Thoracic aorta (tissue), 2 donors: ENCODE measurements at regions not wholly inside any gene's neighbourhood (a gene's known extent, or its start where the extent isn't known, plus 50 kb on each side); places are given as distances from the start of the nearest gene placed in this dataset.

ENCODE experiments used
- ATAC-seq: fragments of 150-250 bp; one replicate; pipeline ENCODE4 v1.8.0; 2017; ENCODE audit warnings: low read depth; ENCODE audit not compliant: insufficient number of reproducible peaks, low FRiP score
- DNase-seq: peaks from one replicate; pipeline ENCODE4 v3.0.0-alpha.2; 2020; ENCODE audit warnings: low spot score
- H3K27ac ChIP-seq, 2 donors: fragments of 200-600 bp; sonication (generic); 1 replicate in 1 of 2; 2 replicates in 1 of 2; pipeline ENCODE4 v1.5.1; 2016; ENCODE audit warnings: mild to moderate bottlenecking in 2 of 2, moderate library complexity in 2 of 2
- H3K27me3 ChIP-seq: fragments of 200-600 bp; sonication (generic); replicated peaks from 2 replicates; pipeline ENCODE4 v1.6.0; 2016; ENCODE audit warnings: mild to moderate bottlenecking; ENCODE audit not compliant: insufficient read depth
- H3K36me3 ChIP-seq: fragments of 200-600 bp; sonication (generic); one replicate; pipeline ENCODE4 v1.5.1; 2016
- H3K4me1 ChIP-seq, 2 donors: fragments of 200-600 bp; sonication (generic); 1 replicate in 1 of 2; 2 replicates in 1 of 2; pipeline versions ENCODE4 v1.5.1 to v1.6.0; 2016; ENCODE audit warnings: low read depth in 2 of 2, mild to moderate bottlenecking in 1 of 2; ENCODE audit not compliant: control insufficient read depth in 1 of 2
- H3K4me3 ChIP-seq: fragments of 200-600 bp; sonication (generic); 2 replicates; pipeline ENCODE4 v1.5.1; 2016; ENCODE audit warnings: mild to moderate bottlenecking
- H3K9me3 ChIP-seq: fragments of 200-600 bp; sonication (generic); 2 replicates; pipeline ENCODE4 v1.5.1; 2016
- TF ChIP-seq, protein P1 (sequence below): fragments of 200-600 bp; sonication (generic); IDR thresholded peaks from one replicate; pipeline ENCODE4 v1.5.1; 2019; ENCODE audit warnings: antibody characterized with exemption

DNA sequence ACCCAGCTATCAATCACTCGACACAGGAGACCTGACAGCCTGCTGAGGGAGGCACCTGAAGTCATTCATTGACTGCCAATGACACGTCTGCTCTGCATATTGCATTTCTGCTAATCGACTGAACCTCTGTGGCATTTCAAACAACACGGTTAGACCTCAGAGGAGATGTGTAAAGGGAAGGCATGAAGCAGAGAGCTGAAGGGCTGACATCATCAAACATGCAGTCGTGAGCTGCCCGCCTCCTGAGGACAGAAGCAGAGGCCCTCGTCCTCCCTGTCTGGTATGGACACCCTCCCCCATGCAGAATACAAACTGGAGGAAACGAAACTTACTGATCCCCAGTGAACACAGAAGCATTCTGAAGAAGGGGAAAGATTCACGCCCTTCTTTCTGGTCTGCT lies 462.6 kb upstream of the MGMT start:
- ATAC-seq (no peak), DNase-seq (no peak)
- TF ChIP-seq, protein P1, sequence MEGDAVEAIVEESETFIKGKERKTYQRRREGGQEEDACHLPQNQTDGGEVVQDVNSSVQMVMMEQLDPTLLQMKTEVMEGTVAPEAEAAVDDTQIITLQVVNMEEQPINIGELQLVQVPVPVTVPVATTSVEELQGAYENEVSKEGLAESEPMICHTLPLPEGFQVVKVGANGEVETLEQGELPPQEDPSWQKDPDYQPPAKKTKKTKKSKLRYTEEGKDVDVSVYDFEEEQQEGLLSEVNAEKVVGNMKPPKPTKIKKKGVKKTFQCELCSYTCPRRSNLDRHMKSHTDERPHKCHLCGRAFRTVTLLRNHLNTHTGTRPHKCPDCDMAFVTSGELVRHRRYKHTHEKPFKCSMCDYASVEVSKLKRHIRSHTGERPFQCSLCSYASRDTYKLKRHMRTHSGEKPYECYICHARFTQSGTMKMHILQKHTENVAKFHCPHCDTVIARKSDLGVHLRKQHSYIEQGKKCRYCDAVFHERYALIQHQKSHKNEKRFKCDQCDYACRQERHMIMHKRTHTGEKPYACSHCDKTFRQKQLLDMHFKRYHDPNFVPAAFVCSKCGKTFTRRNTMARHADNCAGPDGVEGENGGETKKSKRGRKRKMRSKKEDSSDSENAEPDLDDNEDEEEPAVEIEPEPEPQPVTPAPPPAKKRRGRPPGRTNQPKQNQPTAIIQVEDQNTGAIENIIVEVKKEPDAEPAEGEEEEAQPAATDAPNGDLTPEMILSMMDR, result no peak
- H3K27ac ChIP-seq, result no peak overlapping the region
- no peaks in the 10 kb centered on the region for H3K9me3 ChIP-seq
- no peak overlapping the region for H3K4me3 ChIP-seq
- no peaks in the 10 kb centered on the region for H3K36me3 ChIP-seq
- H3K27me3 ChIP-seq, result no peaks in the 10 kb centered on the region
- no peaks in the 10 kb centered on the region for H3K4me1 ChIP-seq

DNA sequence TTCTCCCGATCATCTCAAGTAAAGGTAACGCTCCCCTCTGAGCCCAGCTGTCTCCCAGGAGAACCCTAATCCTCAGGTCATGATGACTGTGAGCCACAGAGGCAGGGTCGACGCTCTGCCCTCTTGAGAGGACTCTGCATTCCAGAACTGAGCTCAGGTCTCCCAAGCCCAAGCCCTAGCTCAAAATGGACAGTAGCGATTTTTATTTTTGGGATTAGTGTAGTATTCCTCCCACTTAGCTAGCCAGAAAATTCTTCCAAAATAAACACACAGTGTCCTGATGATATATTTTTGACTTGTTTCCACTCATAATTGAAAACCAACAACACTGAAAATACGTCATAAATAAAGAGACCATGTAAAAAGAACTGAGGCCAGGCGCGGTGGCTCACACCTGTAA lies 462.0 kb upstream of the MGMT start:
- TF ChIP-seq, protein P1, result no peak
- ATAC-seq (no peak), DNase-seq (no peak)

DNA sequence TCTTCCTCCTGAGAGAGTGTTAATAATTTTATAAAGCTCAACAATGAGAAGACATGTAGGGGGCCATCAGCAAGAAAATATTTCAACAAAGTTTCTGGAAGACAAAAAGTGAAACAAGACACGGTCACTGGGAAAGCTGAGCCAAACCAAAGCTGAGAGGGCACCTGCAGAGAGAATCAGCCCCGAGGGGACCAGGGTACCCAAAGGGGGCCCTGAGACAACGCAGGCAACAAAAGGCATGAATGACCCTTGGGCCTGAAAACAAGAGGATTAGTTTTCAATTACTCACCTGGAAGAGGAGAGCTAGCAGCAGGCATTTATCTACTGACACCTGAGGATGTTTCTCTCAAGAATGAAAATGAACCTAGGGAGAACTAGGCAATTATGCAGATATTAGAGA lies 461.2 kb upstream of the MGMT start:
- Histone ChIP-seq H3K36me3 (no peaks in the 10 kb centered on the region), H3K9me3 (no peaks in the 10 kb centered on the region), H3K27me3 (no peaks in the 10 kb centered on the region), H3K27ac (no peak overlapping the region), H3K4me1 (no peaks in the 10 kb centered on the region), H3K4me3 (no peak overlapping the region)
- ATAC-seq, result no peak
- TF ChIP-seq, protein P1, result no peak
- no peak for DNase-seq

More for the DNA sequence above, 462.0 kb upstream of the MGMT start:
- Histone ChIP-seq H3K27me3 (no peaks in the 10 kb centered on the region), H3K4me3 (no peak overlapping the region), H3K27ac (no peak overlapping the region), H3K9me3 (no peaks in the 10 kb centered on the region), H3K4me1 (no peaks in the 10 kb centered on the region), H3K36me3 (no peaks in the 10 kb centered on the region)

DNA sequence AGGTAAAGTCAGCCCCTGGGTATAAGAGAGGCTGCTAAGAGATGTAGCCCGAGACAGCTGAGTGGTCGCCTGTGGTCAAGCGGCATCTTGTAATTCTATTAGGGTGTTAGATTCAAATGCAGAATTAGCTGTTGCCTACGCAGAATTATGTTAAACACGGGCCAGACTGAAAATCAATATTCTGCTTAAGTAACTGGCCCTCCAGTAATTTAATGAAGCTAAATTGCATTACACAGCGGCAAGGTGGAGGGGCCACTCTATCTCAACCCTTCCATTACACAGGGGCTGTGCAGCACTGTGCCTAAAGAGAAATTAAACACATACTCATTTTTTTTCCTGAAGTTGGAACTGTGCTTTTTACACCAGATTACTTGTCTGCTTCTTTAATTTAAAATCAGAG lies 448.5 kb upstream of the MGMT start:
- Histone ChIP-seq H3K4me3 (no peak overlapping the region), H3K4me1 (no peaks in the 10 kb centered on the region), H3K9me3 (no peaks in the 10 kb centered on the region), H3K27me3 (no peaks in the 10 kb centered on the region), H3K36me3 (no peaks in the 10 kb centered on the region), H3K27ac (no peak overlapping the region)
- no peak for ATAC-seq
- TF ChIP-seq, protein P1, result no peak
- no peak for DNase-seq

DNA sequence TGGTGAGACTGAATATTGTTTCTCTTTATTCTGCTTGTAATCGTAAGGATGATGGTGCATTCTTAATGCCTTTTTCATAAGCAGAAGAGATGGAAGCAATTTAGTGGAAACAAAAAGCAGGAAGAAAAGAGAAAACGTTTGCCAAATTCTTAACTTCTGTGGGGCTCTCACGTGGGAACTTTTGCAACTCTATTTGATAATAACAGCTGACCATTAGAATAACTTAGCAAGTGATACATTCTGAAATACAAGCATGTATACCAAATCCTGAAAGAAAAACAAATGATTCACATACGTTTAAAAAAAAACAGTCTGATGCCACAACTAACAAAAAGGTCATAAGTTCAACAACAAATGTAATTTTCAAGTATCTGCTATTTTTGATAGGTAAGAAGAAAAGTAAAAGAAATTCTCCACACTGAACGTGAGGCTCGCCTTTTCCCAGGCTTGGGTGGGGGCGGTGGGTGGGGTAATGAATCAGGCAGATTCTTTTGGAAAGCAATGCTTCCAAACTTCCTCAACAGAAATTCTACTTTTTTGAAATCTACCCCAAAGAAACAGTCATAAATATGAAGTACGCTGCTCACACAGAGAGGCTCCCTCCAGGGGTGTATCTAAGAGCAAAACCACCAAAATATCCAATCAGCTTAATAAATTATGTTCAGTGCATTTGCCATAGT lies 446.2 kb upstream of the MGMT start:
- H3K4me1 ChIP-seq, result no peaks in the 10 kb centered on the region
- H3K9me3 ChIP-seq, result no peaks in the 10 kb centered on the region
- ATAC-seq (no peak), DNase-seq (no peak)
- H3K27ac ChIP-seq, result no peak overlapping the region
- no peaks in the 10 kb centered on the region for H3K36me3 ChIP-seq
- H3K27me3 ChIP-seq, result no peaks in the 10 kb centered on the region
- H3K4me3 ChIP-seq, result no peak overlapping the region
- TF ChIP-seq, protein P1, result no peak
